HG03575 (cell line): ENCODE measurements at regions not wholly inside any gene's neighbourhood (a gene's known extent, or its start where the extent isn't known, plus 50 kb on each side); places are given as distances from the start of the nearest gene placed in this dataset.

Experiments
- ATAC-seq: cut with Tn5 transposase; IDR thresholded peaks from one replicate; pipeline ENCODE4 v1.9.1; 2021; ENCODE audit not compliant: unreplicated experiment, insufficient number of reproducible peaks, low FRiP score; ENCODE audit errors: extremely low read depth

DNA sequence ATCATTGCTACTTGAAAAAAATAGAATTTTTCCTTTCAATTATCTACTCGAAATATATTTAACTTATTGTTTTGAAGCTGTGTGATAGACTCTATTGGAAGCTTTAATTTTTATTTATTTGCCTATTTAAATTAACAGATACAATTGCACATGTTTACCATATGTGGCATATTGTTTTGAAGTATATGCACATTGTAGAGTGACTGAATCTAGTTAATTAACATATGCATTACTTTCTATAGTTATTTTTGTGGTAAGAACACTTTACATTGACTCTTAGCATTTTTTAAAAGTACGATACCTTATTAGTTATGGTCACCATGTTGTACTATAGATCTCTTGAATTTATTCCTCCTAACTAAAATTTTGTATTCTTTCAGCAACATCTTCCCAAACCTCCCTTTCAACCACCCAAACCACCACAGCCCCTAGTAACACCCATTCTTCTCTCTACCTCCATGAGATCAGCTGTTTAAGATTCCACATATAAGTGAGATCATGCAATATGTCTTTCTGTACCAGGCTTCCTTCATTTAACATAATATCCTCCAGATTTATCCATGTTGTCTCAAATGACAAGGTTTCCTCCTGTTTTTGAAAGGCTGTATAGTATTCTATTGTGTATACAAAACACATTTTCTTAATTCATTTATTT is 58.5 kb upstream of the SPHKAP start:
- no peak for ATAC-seq

DNA sequence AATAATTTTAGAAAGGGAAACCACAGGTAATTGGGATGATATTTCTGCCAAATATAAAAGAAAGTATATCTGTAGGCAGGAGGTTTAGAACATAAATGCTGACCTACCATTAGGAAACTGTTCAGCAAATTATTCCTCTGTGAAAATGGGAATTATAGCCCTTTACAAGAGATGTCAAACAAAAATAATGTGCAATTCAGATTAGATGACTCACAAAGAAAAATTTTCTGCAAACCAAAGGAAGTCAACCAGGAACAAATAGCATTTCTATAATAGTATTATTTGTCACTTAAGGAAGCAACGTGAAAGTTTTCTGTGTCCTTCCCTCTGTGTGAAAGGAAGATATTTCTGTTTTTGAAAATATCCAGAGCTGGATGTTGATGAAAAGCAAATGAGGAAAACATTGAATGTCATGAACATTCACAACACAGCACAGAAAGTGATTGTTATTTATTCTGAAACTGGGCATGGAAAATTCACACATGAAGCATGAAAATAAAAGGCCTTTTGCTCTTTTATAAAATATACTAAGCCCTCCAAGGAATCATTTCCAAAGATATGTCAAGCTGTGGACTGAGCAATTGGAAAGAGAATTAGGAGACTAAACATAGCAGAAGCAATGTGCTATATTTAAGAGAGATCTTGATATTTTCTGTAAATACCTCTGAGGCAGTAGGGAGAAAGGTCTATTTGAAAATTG is 57.9 kb upstream of the SPHKAP start:
- no peak for ATAC-seq
